VCaP (cell line): ENCODE measurements at regions not wholly inside any gene's neighbourhood (a gene's known extent, or its start where the extent isn't known, plus 50 kb on each side); places are given as distances from the start of the nearest gene placed in this dataset.
"Not testable (repeated sequence)": the region's sequence is repeated elsewhere in the genome, so short reads cannot be mapped to it uniquely, and the experiment has no call there.

Experiments used
- H3K27ac ChIP-seq: fragments of 450-650 bp; 2 replicates; pipeline ENCODE4 v1.5.1; 2017
- TF ChIP-seq, protein P1 (sequence below): fragments of 450-650 bp; conservative IDR thresholded peaks from 2 replicates; pipeline ENCODE4 v1.5.1; 2017; ENCODE audit warnings: mild to moderate bottlenecking, moderate library complexity

GRCh38 chr19:29882719-29883105 lies 59.3 kb upstream of the URI1 start:
- TF ChIP-seq, protein P1, sequence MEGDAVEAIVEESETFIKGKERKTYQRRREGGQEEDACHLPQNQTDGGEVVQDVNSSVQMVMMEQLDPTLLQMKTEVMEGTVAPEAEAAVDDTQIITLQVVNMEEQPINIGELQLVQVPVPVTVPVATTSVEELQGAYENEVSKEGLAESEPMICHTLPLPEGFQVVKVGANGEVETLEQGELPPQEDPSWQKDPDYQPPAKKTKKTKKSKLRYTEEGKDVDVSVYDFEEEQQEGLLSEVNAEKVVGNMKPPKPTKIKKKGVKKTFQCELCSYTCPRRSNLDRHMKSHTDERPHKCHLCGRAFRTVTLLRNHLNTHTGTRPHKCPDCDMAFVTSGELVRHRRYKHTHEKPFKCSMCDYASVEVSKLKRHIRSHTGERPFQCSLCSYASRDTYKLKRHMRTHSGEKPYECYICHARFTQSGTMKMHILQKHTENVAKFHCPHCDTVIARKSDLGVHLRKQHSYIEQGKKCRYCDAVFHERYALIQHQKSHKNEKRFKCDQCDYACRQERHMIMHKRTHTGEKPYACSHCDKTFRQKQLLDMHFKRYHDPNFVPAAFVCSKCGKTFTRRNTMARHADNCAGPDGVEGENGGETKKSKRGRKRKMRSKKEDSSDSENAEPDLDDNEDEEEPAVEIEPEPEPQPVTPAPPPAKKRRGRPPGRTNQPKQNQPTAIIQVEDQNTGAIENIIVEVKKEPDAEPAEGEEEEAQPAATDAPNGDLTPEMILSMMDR = no peak

GRCh38 chr19:29884044-29884443 lies 58.0 kb upstream of the URI1 start:
- H3K27ac ChIP-seq = no peak overlapping the region
- TF ChIP-seq, protein P1 = no peak

More at GRCh38 chr19:29882719-29883105, 59.3 kb upstream of the URI1 start:
- H3K27ac ChIP-seq = no peak overlapping the region

DNA sequence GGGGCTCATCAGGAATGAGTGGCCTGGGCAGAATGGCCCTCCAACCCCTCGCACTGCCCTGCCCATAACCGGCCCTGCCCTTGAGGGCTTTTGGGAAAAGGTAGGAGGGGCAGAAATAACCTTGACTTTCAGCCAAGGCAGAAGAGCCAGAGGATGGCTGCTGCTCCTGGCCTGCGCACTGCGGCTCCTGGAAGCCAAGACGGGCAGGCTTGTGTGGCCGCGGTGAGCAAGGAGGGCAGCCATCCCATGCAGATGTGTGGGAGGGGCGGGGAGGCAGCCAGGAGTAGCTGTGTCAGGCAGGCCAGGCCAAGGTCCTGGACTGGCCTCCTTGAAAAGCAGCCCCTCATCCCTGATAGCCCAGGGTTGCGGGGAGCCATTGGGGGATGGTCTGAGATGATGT lies 57.6 kb upstream of the URI1 start:
- TF ChIP-seq, protein P1 = no peak

GRCh38 chr19:29886106-29886505 lies 55.9 kb upstream of the URI1 start:
- H3K27ac ChIP-seq = not testable (repeated sequence)

More for the DNA sequence above, 57.6 kb upstream of the URI1 start:
- no peak overlapping the region for H3K27ac ChIP-seq

GRCh38 chr19:29886586-29886985 lies 55.5 kb upstream of the URI1 start:
- TF ChIP-seq, protein P1 = no peak
- no peak overlapping the region for H3K27ac ChIP-seq

DNA sequence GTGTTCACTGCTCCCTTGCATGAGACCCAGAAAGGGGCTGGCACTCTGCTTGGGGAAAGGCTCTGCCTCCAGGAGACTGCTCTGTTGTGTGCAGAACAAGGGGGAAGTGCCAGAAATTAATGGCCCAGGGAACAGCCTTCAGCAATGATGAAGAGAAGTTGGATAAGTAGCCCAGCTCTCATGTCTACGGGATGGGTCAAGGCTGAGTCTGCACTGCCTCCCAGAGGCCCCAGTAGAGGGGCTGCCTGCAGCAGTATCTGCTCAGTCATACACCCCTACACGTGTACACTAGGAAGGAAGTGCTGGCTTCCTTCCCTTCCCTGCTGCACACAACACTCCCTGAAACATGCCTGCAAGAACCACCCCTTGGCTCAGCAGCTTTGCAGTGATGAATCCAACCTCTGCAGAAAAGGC lies 54.6 kb upstream of the URI1 start:
- TF ChIP-seq, protein P1 = no peak
- H3K27ac ChIP-seq = no peak overlapping the region; the same call in 1 of the 2 replicates

DNA sequence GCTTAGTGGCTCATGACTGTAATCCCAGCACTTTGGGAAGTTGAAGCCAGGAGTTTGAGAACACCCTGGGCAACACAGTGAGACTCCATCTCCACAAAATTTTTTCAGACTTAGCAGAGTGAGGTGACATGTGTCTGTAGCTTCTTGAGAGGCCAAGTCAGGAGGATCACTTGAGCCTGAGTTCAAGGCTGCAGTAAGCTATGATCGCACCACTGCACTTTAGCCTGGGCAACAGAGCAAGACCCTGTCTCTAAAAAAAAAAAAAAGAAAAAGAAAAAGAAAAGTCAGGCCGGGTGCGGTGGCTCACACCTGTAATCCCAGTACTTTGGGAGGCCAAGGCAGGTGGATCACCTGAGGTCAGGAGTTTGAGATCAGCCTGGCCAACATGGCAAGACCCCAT lies 54.0 kb upstream of the URI1 start:
- not testable (repeated sequence) for H3K27ac ChIP-seq

DNA sequence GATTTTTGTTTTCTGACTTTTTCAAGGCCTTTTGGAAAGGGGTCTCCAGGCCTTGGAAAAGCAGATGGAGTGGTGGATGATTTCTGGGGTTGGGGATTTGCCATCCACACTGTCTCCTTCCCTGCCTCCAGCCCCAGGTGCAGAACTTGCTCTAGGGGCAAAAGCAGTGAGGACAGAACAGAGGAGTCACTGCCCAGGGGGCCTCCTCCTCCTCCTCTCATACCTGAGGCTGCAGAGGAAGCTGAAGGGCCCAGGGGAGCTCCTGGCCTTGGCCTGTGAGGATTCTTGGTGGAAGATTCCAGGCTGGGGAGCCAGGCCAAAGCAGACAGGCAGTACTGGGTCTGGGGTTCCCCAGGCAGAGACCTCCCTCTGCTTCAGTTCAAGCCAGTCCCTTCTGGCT lies 52.3 kb upstream of the URI1 start:
- H3K27ac ChIP-seq = no peak overlapping the region
- TF ChIP-seq, protein P1 = no peak

GRCh38 chr19:29890392-29890791 lies 51.6 kb upstream of the URI1 start:
- no peak overlapping the region for H3K27ac ChIP-seq
- TF ChIP-seq, protein P1 = no peak
